Chondrocyte (in vitro differentiated cells): ENCODE measurements at regions not wholly inside any gene's neighbourhood (a gene's known extent, or its start where the extent isn't known, plus 50 kb on each side); places are given as distances from the start of the nearest gene placed in this dataset.
"Not testable (repeated sequence)": the region's sequence is repeated elsewhere in the genome, so short reads cannot be mapped to it uniquely, and the experiment has no call there.

Experiments
- DNase-seq: peaks from one replicate; pipeline ENCODE4 v3.0.0; 2021; ENCODE audit warnings: mixed read lengths, low spot score
- H3K27ac Mint-ChIP-seq: one replicate; pipeline ENCODE4 v1.8.0; 2021; ENCODE audit warnings: mild to moderate bottlenecking, moderate library complexity, mixed read lengths; ENCODE audit not compliant: unreplicated experiment
- H3K27me3 Mint-ChIP-seq: 2 replicates; pipeline ENCODE4 v1.8.0; 2021; ENCODE audit warnings: low read depth, mixed read lengths
- H3K36me3 Mint-ChIP-seq: 2 replicates; pipeline ENCODE4 v1.8.0; 2021; ENCODE audit warnings: low read depth, mixed read lengths
- H3K4me1 Mint-ChIP-seq: 2 replicates; pipeline ENCODE4 v1.8.0; 2021; ENCODE audit warnings: low read depth, mild to moderate bottlenecking, mixed read lengths
- H3K4me3 Mint-ChIP-seq: one replicate; pipeline ENCODE4 v1.8.0; 2021; ENCODE audit warnings: mild to moderate bottlenecking, moderate library complexity, mixed read lengths; ENCODE audit not compliant: unreplicated experiment
- H3K9me3 Mint-ChIP-seq: 2 replicates; pipeline ENCODE4 v1.8.0; 2021; ENCODE audit warnings: low read depth, mixed read lengths
- TF ChIP-seq, protein P1 (sequence below): fragments of 200-600 bp; sonication (generic); IDR thresholded peaks from 2 replicates; pipeline ENCODE4 v1.5.0; 2021; ENCODE audit warnings: antibody characterized with exemption, mild to moderate bottlenecking, moderate library complexity

DNA sequence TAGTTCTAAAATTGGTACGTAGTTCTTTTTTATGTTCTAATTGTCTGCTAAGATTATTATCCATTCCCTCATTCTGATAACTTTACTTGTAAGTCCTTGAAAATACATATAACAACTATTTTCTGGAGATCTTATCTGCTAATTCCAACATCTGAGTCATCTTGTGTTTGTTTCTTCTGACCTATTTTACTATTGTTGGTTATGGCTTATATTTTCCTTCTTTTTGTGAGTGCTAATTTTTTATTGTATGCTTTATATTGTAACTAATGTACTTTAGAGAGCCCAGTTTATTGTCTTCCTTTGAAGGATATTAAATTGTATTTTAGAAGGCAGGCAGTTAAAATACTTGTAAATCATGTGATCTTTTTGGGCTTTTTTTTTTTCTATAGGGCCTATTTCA lies 149.3 kb upstream of the LRFN5 start:
- no peak overlapping the region for H3K4me3 Mint-ChIP-seq
- no peaks in the 10 kb centered on the region for H3K36me3 Mint-ChIP-seq
- H3K9me3 Mint-ChIP-seq, result no peaks in the 10 kb centered on the region
- no peaks in the 10 kb centered on the region for H3K27me3 Mint-ChIP-seq
- no peaks in the 10 kb centered on the region for H3K4me1 Mint-ChIP-seq
- TF ChIP-seq, protein P1, sequence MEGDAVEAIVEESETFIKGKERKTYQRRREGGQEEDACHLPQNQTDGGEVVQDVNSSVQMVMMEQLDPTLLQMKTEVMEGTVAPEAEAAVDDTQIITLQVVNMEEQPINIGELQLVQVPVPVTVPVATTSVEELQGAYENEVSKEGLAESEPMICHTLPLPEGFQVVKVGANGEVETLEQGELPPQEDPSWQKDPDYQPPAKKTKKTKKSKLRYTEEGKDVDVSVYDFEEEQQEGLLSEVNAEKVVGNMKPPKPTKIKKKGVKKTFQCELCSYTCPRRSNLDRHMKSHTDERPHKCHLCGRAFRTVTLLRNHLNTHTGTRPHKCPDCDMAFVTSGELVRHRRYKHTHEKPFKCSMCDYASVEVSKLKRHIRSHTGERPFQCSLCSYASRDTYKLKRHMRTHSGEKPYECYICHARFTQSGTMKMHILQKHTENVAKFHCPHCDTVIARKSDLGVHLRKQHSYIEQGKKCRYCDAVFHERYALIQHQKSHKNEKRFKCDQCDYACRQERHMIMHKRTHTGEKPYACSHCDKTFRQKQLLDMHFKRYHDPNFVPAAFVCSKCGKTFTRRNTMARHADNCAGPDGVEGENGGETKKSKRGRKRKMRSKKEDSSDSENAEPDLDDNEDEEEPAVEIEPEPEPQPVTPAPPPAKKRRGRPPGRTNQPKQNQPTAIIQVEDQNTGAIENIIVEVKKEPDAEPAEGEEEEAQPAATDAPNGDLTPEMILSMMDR, result no peak
- no peak overlapping the region for H3K27ac Mint-ChIP-seq
- DNase-seq, result no peak

DNA sequence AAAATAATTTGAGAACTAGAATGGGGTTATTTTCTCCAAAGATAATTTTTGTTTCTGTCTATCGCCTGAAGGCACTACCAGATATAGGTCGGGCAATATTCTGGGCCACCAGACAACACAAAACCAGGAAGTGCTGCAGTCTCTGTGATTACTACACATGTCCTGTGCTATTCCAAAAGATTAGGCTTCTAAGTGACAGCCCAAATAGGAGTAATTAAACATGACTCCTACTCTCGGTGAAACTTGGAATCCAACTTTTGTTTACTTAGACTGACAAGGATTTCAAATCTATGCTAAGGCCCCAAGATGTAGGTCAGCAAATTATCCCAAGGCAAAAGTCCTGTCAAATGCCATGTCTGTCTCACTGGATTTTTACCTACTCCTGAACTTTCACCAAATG lies 157.6 kb upstream of the LRFN5 start:
- H3K4me3 Mint-ChIP-seq, result no peak overlapping the region
- DNase-seq, result no peak
- no peaks in the 10 kb centered on the region for H3K9me3 Mint-ChIP-seq
- H3K27me3 Mint-ChIP-seq, result peaks cover 3% of the 10 kb centered on the region
- H3K36me3 Mint-ChIP-seq, result no peaks in the 10 kb centered on the region
- no peak overlapping the region for H3K27ac Mint-ChIP-seq
- TF ChIP-seq, protein P1, result no peak
- no peaks in the 10 kb centered on the region for H3K4me1 Mint-ChIP-seq

DNA sequence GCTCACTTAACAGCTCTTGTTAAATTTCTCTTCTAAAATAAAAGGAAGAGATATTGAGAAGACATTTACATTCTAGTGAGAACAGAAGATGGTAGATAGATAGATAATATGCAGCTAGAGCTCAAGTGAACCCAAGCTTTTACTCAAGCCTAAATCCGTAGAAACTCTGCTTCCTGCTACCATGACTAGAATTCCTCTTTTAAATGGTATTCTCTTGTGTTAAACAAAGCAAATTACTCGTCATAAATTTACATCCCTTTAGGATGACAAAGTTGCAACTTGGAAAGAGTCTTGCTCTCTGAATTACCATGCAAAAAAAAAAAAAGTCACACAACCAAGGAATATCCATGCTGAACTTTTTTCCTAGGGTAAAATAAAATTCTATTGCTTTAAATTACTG lies 160.7 kb upstream of the LRFN5 start:
- no peaks in the 10 kb centered on the region for H3K9me3 Mint-ChIP-seq
- peaks cover 3% of the 10 kb centered on the region for H3K27me3 Mint-ChIP-seq
- no peak overlapping the region for H3K4me3 Mint-ChIP-seq
- no peaks in the 10 kb centered on the region for H3K36me3 Mint-ChIP-seq
- TF ChIP-seq, protein P1, result no peak
- H3K27ac Mint-ChIP-seq, result no peak overlapping the region
- no peaks in the 10 kb centered on the region for H3K4me1 Mint-ChIP-seq
- DNase-seq, result no peak

DNA sequence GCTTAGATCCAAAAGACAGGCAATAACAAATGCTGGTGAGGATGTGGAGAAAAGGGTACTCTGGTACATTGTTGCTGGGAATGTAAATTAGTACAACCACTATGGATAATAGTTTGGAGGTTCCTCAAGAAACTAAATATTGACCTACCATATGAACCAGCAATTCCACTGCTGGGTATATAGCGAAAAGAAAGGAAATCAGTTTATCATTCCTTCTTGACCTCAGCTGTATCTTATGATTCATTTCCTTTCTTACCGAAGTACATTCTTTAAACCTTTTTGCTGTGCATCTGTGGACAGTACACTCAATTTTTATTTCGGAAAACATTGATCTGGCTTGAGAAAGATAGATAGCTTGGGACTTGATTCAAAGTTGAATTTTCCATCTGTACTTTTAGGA lies 183.2 kb upstream of the LRFN5 start:
- Mint-ChIP-seq H3K9me3 (no peaks in the 10 kb centered on the region), H3K27me3 (no peaks in the 10 kb centered on the region), H3K27ac (no peak overlapping the region), H3K4me1 (no peaks in the 10 kb centered on the region), H3K36me3 (no peaks in the 10 kb centered on the region), H3K4me3 (no peak overlapping the region)
- TF ChIP-seq, protein P1, result no peak
- DNase-seq, result no peak

DNA sequence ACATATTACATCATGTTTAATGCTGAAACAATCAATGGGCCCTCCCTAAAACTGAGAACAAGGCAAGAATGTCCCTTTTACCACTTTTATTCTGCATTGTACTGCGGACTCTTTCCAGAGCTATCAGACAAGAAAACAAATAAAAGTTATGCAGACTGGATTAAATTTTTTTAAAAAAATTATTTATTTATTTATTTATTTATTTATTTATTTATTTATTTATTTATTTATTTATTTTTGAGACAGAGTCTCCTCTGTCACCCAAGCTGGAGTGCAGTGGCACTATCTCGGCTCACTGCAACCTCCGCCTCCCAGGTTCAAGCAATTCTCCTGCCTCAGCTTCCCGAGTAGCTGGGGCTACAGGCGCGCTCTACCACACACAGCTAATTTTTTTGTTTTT lies 185.4 kb upstream of the LRFN5 start:
- H3K9me3 Mint-ChIP-seq, DNase-seq, H3K4me1 Mint-ChIP-seq, H3K36me3 Mint-ChIP-seq, H3K4me3 Mint-ChIP-seq, H3K27ac Mint-ChIP-seq, H3K27me3 Mint-ChIP-seq: not testable (repeated sequence)

DNA sequence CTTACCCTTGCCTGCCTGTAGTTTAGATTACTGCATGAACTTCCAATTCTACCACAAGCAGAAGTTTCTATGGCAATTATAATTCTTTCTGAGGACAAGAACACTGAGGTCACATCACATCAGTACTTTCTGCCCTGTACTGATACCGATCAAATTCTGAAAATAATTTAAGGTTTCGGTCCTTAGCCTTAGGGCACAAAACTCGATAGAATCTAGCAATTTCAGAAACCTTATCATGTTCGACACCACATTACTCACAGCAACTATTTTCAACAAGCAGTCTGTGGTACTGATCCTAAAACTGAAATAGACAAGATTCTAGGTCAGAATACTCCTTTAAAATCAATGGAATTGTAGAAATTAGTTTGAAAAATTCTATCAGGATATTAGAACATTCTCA lies 187.0 kb upstream of the LRFN5 start:
- TF ChIP-seq, protein P1, result no peak
- Mint-ChIP-seq H3K4me1 (no peaks in the 10 kb centered on the region), H3K4me3 (no peak overlapping the region)

More for the DNA sequence above, 187.0 kb upstream of the LRFN5 start:
- no peak for DNase-seq
- H3K27ac Mint-ChIP-seq, result no peak overlapping the region
- H3K36me3 Mint-ChIP-seq, result no peaks in the 10 kb centered on the region
- H3K27me3 Mint-ChIP-seq, result no peaks in the 10 kb centered on the region
- H3K9me3 Mint-ChIP-seq, result peaks cover 3% of the 10 kb centered on the region
